SK-N-MC (cell line): ENCODE measurements at regions not wholly inside any gene's neighbourhood (a gene's known extent, or its start where the extent isn't known, plus 50 kb on each side); places are given as distances from the start of the nearest gene placed in this dataset.

Experiments used
- DNase-seq: peaks from one replicate; pipeline ENCODE4 v3.0.0-alpha.2; 2011; ENCODE audit warnings: low read depth, low spot score
- H3K27ac ChIP-seq: fragments of 200-600 bp; sonication (generic); 2 replicates; pipeline ENCODE4 v1.5.1; 2016; ENCODE audit warnings: mixed run types
- H3K36me3 ChIP-seq: fragments of 200-600 bp; sonication (generic); 2 replicates; pipeline ENCODE4 v1.6.1; 2017; ENCODE audit warnings: antibody characterized with exemption, low read length, mixed read lengths; ENCODE audit not compliant: insufficient read depth
- H3K4me3 ChIP-seq: fragments of 200-600 bp; sonication (generic); 2 replicates; pipeline ENCODE4 v1.5.1; 2016
- H3K9ac ChIP-seq: fragments of 200-600 bp; sonication (generic); 2 replicates; pipeline ENCODE4 v1.8.0; 2017; ENCODE audit warnings: mixed run types, mixed read lengths; ENCODE audit not compliant: insufficient read length
- H3K9me3 ChIP-seq: fragments of 200-600 bp; sonication (generic); 2 replicates; pipeline ENCODE4 v1.6.1; 2017; ENCODE audit warnings: low read depth, mild to moderate bottlenecking, antibody characterized with exemption, low read length, moderate library complexity, mixed read lengths
- EZH2 ChIP-seq: fragments of 200-600 bp; sonication (generic); IDR thresholded peaks from one replicate; pipeline ENCODE4 v1.6.1; 2017; ENCODE audit warnings: antibody characterized with exemption
- FOXP2 ChIP-seq: optimal IDR thresholded peaks from 2 replicates; pipeline ENCODE3; 2011; ENCODE audit warnings: mild to moderate bottlenecking, moderate library complexity; ENCODE audit not compliant: insufficient read depth; ENCODE audit errors: extremely low read length, control extremely low read depth
- POLR2AphosphoS5 ChIP-seq: IDR thresholded peaks from 2 replicates; pipeline ENCODE4 v1.6.1; 2012; ENCODE audit warnings: mild to moderate bottlenecking, low read depth, low read length, borderline replicate concordance

DNA sequence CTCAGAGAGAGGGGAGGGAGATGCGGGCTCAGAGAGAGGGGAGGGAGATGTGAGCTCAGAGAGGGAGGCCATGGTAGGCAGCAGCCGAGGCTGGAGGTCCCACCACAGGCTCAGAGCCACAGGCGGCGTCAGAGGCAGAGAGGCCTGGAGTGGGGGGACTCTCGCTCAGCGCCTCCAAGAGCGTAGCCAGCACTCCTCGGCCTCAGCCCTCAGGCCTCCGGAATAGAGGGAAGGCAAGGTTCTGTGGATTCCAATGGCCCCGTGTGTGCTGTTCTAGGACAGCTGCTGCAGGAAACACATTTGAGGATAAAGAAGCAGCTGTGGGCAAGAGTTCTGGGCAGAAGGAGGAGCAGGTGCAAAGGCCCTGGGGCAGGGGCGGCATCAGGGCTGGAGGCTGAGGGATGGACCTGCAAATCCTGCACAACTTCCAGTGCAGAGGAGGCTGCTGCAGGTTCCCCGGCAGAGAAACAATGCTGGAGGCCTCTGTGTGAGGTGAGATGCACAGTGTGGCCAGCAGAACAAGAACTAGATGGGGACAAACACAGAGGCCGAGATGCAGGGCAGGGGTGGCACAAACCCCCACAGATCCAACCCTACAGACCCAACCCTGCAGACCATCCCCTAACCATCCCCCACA is 59.1 kb upstream of the GALNT9 start:
- Histone ChIP-seq H3K27ac (no peak overlapping the region), H3K4me3 (no peak overlapping the region), H3K9me3 (no peaks in the 10 kb centered on the region), H3K36me3 (no peaks in the 10 kb centered on the region), H3K9ac (no peak overlapping the region)
- TF ChIP-seq FOXP2 (no peak), EZH2 (no peak), POLR2AphosphoS5 (no peak)
- DNase-seq: no peak

DNA sequence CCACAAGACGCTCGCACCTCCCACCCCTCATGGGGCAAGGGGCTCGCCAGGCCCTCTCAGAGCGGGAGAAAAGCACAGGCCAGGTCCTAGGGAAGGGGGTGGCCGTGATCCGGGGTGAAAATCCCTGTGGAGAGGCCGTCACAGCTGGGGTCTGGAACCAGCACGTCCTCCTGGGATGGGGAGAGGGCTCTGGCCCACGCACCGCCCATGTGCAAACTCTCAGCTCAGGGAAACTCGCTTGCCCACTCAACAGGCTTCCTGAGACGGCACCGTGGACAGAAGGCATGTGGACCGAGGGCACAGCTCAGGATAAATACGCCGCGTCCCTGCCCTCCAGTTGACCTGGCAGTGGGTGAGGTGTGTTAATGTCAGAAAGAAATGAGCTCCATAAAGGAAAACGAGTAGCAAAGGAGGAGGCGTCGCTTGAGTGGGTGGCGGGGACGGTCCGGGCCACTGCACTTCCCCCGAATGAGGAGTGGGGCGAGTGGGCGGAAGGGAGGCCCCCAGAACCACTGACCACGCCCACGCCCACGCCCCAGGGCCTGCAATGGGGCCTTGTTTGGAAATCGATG is 57.6 kb upstream of the GALNT9 start:
- Histone ChIP-seq H3K9ac (no peak overlapping the region), H3K27ac (no peak overlapping the region), H3K4me3 (no peak overlapping the region), H3K36me3 (no peaks in the 10 kb centered on the region), H3K9me3 (no peaks in the 10 kb centered on the region)
- TF ChIP-seq EZH2 (no peak), FOXP2 (no peak), POLR2AphosphoS5 (no peak)
- DNase-seq: no peak

DNA sequence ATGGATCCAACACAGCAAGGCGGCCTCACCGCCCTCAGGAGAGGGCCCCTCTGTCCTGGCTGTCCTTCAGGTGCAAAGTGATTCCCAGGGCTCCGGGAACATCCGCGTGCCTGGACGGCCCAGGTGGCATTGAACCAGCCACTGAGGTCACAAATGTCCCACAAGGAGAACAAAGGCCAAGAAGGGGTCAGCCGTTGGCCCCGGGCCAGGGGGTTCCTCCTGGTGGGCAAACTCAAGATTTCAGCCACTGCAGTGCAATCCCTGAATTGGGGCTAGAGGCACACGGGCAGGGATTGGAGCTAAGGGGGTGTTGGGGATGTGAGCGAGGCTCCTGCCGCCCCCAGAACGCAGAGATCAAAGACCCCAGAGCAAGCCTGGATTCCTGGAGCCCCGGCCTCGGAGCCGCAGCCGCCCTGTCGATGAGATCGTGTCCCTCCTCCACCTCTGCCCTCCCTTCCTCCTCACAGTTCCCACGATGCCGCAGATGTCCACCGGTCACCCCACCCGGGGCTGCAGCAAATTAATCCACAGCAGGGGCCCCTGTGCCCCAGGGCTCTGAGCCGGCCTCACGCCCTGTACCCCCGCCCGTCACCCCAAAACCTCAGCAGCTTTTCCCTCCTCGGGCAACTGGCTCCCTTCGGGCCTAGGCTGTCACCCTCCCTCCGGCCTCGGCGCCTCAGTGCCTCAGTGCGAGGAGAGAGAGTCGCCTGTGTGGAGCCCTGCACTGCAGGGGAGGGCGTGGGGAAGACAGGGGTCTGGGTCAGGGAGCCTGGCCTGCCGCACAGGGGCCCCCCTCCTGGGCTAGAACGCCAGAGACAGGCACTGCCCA is 56.7 kb upstream of the GALNT9 start:
- no peak for TF ChIP-seq FOXP2
- TF ChIP-seq EZH2: no peak
- no peak for TF ChIP-seq POLR2AphosphoS5
- Histone ChIP-seq H3K36me3 (no peaks in the 10 kb centered on the region), H3K27ac (no peak overlapping the region), H3K4me3 (no peak overlapping the region), H3K9me3 (no peaks in the 10 kb centered on the region), H3K9ac (no peak overlapping the region)
- DNase-seq: no peak

DNA sequence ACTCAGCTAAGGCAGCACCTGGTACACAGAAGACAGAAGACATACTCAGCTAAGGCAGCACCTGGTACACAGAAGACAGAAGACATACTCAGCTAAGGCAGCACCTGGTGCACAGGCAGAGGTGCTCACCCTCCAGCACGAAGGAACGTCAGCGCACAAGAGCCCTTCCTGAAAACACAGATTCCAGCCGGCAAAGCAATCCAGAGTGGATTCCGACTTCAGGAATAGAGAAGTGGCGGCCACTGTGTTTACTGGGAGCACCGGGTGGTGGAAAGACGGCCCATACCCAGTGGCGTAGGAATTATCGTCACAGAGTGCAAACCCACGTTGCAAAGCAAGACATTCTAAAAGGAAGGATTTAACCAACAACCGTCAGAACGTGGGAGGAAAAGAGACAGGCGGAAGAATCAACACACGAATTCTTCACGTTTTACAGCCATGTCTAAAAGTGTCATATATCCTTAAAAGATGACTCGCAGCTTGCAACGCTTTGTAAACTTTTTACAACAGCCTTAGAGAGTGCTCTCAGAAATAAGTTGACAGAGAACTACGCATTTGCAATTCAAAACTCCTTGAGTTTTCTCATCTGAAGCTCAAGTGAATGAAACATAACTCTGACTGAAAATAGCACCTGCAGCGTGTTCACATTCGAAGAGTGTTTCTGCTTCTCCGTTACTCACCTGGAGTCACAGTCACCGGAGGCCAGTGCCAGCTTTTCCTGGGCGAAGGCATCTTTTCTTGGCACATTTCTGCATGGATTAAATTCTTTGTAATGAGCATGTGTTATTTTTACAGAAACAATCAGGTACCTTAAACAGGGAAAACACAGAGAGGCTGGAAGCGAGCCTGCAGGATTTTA is 55.8 kb upstream of the GALNT9 start:
- no peak overlapping the region for H3K27ac ChIP-seq
- no peaks in the 10 kb centered on the region for H3K36me3 ChIP-seq
- no peak overlapping the region for H3K4me3 ChIP-seq
- H3K9ac ChIP-seq: no peak overlapping the region
- no peaks in the 10 kb centered on the region for H3K9me3 ChIP-seq
- DNase-seq: no peak
- no peak for TF ChIP-seq FOXP2
- no peak for TF ChIP-seq POLR2AphosphoS5

DNA sequence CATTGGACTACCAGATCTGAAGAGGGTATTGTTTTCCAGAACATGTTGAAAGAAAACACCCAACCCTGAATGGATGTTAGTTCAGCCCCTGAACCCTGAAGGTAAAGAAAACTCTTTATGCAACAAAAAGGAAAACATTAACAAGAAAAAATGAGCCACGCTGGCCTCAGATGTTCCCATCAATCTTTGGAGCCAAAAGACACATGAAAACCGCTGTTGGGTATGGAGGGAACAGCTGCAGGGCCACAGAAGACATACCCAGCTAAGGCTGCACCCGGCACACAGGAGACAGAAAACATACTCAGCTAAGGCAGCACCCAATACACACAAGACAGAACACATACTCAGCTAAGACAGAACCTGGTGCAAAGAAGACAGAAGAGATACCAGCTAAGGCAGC is 51.3 kb upstream of the GALNT9 start:
- no peaks in the 10 kb centered on the region for H3K36me3 ChIP-seq
- no peaks in the 10 kb centered on the region for H3K9me3 ChIP-seq
- no peak overlapping the region for H3K27ac ChIP-seq
- DNase-seq: no peak
- no peak overlapping the region for H3K9ac ChIP-seq
- H3K4me3 ChIP-seq: no peak overlapping the region
- TF ChIP-seq FOXP2 (no peak), EZH2 (no peak), POLR2AphosphoS5 (no peak)

DNA sequence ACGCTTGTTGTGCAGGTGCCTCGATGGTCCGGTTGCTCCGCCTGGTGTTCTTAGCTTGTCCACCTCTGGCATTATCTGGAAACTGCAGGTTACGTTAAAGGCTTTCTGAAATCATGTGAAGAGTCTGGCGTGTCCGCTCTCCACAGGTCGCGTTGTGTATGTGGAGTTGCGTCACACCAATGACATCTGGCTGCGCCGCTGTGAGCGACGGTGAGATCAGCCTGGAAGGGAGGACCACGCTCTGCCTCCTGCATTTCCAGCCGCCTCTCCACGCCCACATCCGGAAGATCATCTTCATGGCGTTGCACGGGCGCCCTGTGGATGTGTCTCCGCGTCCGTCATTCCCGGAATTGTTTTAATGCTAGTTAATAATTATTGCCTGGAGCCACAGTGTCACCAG is 50.6 kb upstream of the GALNT9 start:
- no peaks in the 10 kb centered on the region for H3K36me3 ChIP-seq

DNA sequence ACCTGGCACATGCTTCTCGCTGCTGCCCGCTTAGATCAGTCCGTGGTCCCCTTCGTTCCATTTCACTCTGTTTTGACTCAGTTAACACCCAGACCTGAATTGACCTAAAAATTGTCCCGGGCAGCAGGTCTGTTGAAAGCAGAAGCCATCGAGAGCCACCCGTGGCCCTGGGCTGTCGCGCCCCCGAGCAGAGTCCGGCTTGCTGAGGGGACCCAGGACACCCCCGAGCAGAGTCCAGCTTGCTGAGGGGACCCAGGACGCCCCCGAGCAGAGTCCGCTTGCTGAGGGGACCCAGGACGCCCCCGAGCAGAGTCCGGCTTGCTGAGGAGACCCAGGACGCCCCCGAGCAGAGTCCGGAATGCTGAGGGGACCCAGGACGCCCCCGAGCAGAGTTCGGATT is 50.2 kb upstream of the GALNT9 start:
- H3K9ac ChIP-seq: no peak overlapping the region
- H3K36me3 ChIP-seq: no peaks in the 10 kb centered on the region
- TF ChIP-seq FOXP2: no peak
- TF ChIP-seq POLR2AphosphoS5: no peak
- no peak for TF ChIP-seq EZH2
- no peak for DNase-seq
- no peak overlapping the region for H3K27ac ChIP-seq
- H3K4me3 ChIP-seq: peak overlapping the region; percentile 21; the same call in 1 of the 2 replicates
- no peaks in the 10 kb centered on the region for H3K9me3 ChIP-seq

More for the DNA sequence above, 50.6 kb upstream of the GALNT9 start:
- Histone ChIP-seq H3K27ac (no peak overlapping the region), H3K9ac (no peak overlapping the region), H3K4me3 (peak overlapping the region; percentile 21; the same call in 1 of the 2 replicates), H3K9me3 (no peaks in the 10 kb centered on the region)
- TF ChIP-seq FOXP2 (no peak), EZH2 (no peak), POLR2AphosphoS5 (no peak)
- DNase-seq: no peak
